IMR-90 (cell line): ENCODE measurements at regions not wholly inside any gene's neighbourhood (a gene's known extent, or its start where the extent isn't known, plus 50 kb on each side); places are given as distances from the start of the nearest gene placed in this dataset.

ENCODE experiments used
- ATAC-seq: fragments of 200-7000 bp; cut with Tn5 transposase; 2 replicates; pipeline ENCODE4 v1.9.1; 2020; ENCODE audit warnings: low read depth, mild to moderate bottlenecking, moderate library complexity
- BruUV-seq: library from RNA; stranded (reverse); fragments of 400-500 nt; replicated peaks from 2 replicates; lab custom pipeline; 2021; lab: Mats Ljungman, UMichigan
- CTCF ChIA-PET: fragments of 300-600 bp; formaldehyde crosslinking; extraction: SDS; loops from one replicate; lab custom pipeline; 2021; ENCODE audit warnings: antibody characterized with exemption; lab: Yijun Ruan, JAX
- POLR2A ChIA-PET: fragments of 300-600 bp; sonication (Branson Sonifier 250); formaldehyde crosslinking; loops from one replicate; lab custom pipeline; 2022; ENCODE audit warnings: antibody characterized with exemption; ENCODE audit not compliant: unreplicated experiment; lab: Charles Lee
- DNase-seq: peaks from one replicate; pipeline ENCODE4 v3.0.0; 2013
- H2AFZ ChIP-seq: replicated peaks from 2 replicates; pipeline ENCODE3; 2013; ENCODE audit warnings: low read length, mild to moderate bottlenecking; ENCODE audit not compliant: poor library complexity
- H2AK5ac ChIP-seq: 2 replicates; pipeline ENCODE4 v1.6.1; 2013; ENCODE audit warnings: low read depth, low read length, inconsistent platforms
- H2AK9ac ChIP-seq: replicated peaks from 2 replicates; pipeline ENCODE3; 2013; ENCODE audit warnings: mild to moderate bottlenecking, low read depth, low read length, moderate library complexity; ENCODE audit not compliant: poor library complexity
- H2BK120ac ChIP-seq: 2 replicates; pipeline ENCODE4 v1.6.1; 2013; ENCODE audit warnings: low read depth, low read length, inconsistent platforms
- H2BK15ac ChIP-seq: 3 replicates; pipeline ENCODE4 v1.6.1; 2013; ENCODE audit warnings: low read depth, low read length, inconsistent platforms
- H2BK20ac ChIP-seq: 2 replicates; pipeline ENCODE4 v1.6.1; 2013; ENCODE audit warnings: low read depth, mild to moderate bottlenecking, inconsistent platforms, low read length, moderate library complexity
- H2BK5ac ChIP-seq: 2 replicates; pipeline ENCODE4 v1.6.1; 2013; ENCODE audit warnings: mild to moderate bottlenecking, low read depth, low read length, inconsistent platforms; ENCODE audit not compliant: poor library complexity, severe bottlenecking
- H3K14ac ChIP-seq: replicated peaks from 2 replicates; pipeline ENCODE4 v1.6.1; 2013; ENCODE audit warnings: low read depth, low read length, inconsistent platforms
- H3K18ac ChIP-seq: 2 replicates; pipeline ENCODE4 v1.6.1; 2013; ENCODE audit warnings: low read depth, low read length, control low read depth
- H3K23ac ChIP-seq: 2 replicates; pipeline ENCODE4 v1.6.1; 2013; ENCODE audit warnings: low read depth, low read length, inconsistent platforms
- H3K27ac ChIP-seq: 2 replicates; pipeline ENCODE4 v1.5.1; 2013; ENCODE audit warnings: mild to moderate bottlenecking, control low read depth, low read length; ENCODE audit not compliant: insufficient read depth
- H3K27me3 ChIP-seq: 2 replicates; pipeline ENCODE4 v1.6.1; 2013; ENCODE audit warnings: low read length; ENCODE audit not compliant: control insufficient read depth, insufficient read depth
- H3K36me3 ChIP-seq: 2 replicates; pipeline ENCODE4 v1.6.1; 2013; ENCODE audit warnings: low read length, mixed read lengths; ENCODE audit not compliant: control insufficient read depth, insufficient read depth
- H3K4ac ChIP-seq: 2 replicates; pipeline ENCODE4 v1.6.1; 2013; ENCODE audit warnings: low read depth, low read length, inconsistent platforms
- H3K4me1 ChIP-seq: 2 replicates; pipeline ENCODE4 v1.6.1; 2013; ENCODE audit warnings: low read length, mixed read lengths; ENCODE audit not compliant: control insufficient read depth, insufficient read depth
- H3K4me2 ChIP-seq: 2 replicates; pipeline ENCODE4 v1.6.1; 2013; ENCODE audit warnings: low read depth, mild to moderate bottlenecking, control low read depth, low read length, moderate library complexity
- H3K4me3 ChIP-seq: 2 replicates; pipeline ENCODE4 v1.5.1; 2013; ENCODE audit warnings: low read depth, mild to moderate bottlenecking, control low read depth, low read length, moderate library complexity; ENCODE audit not compliant: insufficient read depth
- H3K56ac ChIP-seq: 2 replicates; pipeline ENCODE4 v1.6.1; 2013; ENCODE audit warnings: low read length, inconsistent platforms; ENCODE audit not compliant: insufficient read depth; ENCODE audit errors: extremely low read depth
- H3K79me1 ChIP-seq, 2 experiments: 2 replicates each; pipeline ENCODE4 v1.6.1; 2013; ENCODE audit warnings: low read length in 2 of 2, inconsistent platforms in 1 of 2, low read depth in 1 of 2
- H3K9ac ChIP-seq: 2 replicates; pipeline ENCODE4 v1.6.1; 2013; ENCODE audit warnings: low read depth, low read length, control low read depth
- H3K9me1 ChIP-seq: 2 replicates; pipeline ENCODE4 v1.6.1; 2013; ENCODE audit warnings: low read length, inconsistent platforms; ENCODE audit not compliant: insufficient read depth
- H3K9me3 ChIP-seq: 2 replicates; pipeline ENCODE4 v1.6.1; 2013; ENCODE audit warnings: low read length; ENCODE audit not compliant: control insufficient read depth, insufficient read depth
- H4K20me1 ChIP-seq: 2 replicates; pipeline ENCODE4 v1.6.1; 2013; ENCODE audit warnings: low read length, inconsistent platforms; ENCODE audit not compliant: insufficient read depth
- H4K5ac ChIP-seq: 2 replicates; pipeline ENCODE4 v1.6.1; 2013; ENCODE audit warnings: mild to moderate bottlenecking, low read depth, low read length, control low read depth
- H4K8ac ChIP-seq, 2 experiments: 2 replicates each; pipeline ENCODE4 v1.6.1; 2013; ENCODE audit warnings: low read depth in 2 of 2, low read length in 2 of 2, control low read depth in 1 of 2, inconsistent platforms in 1 of 2
- H4K91ac ChIP-seq: 2 replicates; pipeline ENCODE4 v1.6.1; 2013; ENCODE audit warnings: low read depth, low read length, inconsistent platforms; ENCODE audit not compliant: insufficient read depth
- BHLHE40 ChIP-seq: fragments of 150-350 bp; IDR thresholded peaks from 2 replicates; pipeline ENCODE4 v1.6.1; 2016; ENCODE audit warnings: mild to moderate bottlenecking, low read depth, low read length
- CEBPB ChIP-seq: IDR thresholded peaks from 2 replicates; pipeline ENCODE4 v1.6.1; 2012; ENCODE audit warnings: low read depth, low read length, improper control_type of control experiment
- CHD1 ChIP-seq: IDR thresholded peaks from 2 replicates; pipeline ENCODE4 v1.6.1; 2012; ENCODE audit warnings: low read depth, low read length, improper control_type of control experiment
- FOS ChIP-seq: fragments of 150-350 bp; IDR thresholded peaks from 2 replicates; pipeline ENCODE4 v1.6.1; 2016; ENCODE audit warnings: low read depth, low read length
- MAFK ChIP-seq: IDR thresholded peaks from 2 replicates; pipeline ENCODE4 v1.6.1; 2012; ENCODE audit warnings: low read depth, low read length, improper control_type of control experiment
- MAZ ChIP-seq: IDR thresholded peaks from 2 replicates; pipeline ENCODE4 v1.6.1; 2012; ENCODE audit warnings: low read depth, mild to moderate bottlenecking, low read length, improper control_type of control experiment, moderate library complexity, borderline replicate concordance
- MXI1 ChIP-seq: IDR thresholded peaks from 2 replicates; pipeline ENCODE4 v1.6.1; 2012; ENCODE audit warnings: low read depth, mild to moderate bottlenecking, low read length, moderate library complexity, borderline replicate concordance
- NFE2L2 ChIP-seq: fragments of 150-350 bp; IDR thresholded peaks from 2 replicates; pipeline ENCODE4 v1.6.1; 2016; ENCODE audit warnings: low read depth, mild to moderate bottlenecking, low read length
- POLR2A ChIP-seq: IDR thresholded peaks from 2 replicates; pipeline ENCODE4 v1.6.1; 2012; ENCODE audit warnings: mild to moderate bottlenecking, low read depth, low read length
- RAD21 ChIP-seq: IDR thresholded peaks from 2 replicates; pipeline ENCODE4 v1.6.1; 2012; ENCODE audit warnings: low read length, improper control_type of control experiment
- RCOR1 ChIP-seq: IDR thresholded peaks from 2 replicates; pipeline ENCODE4 v1.6.1; 2012; ENCODE audit warnings: mild to moderate bottlenecking, low read length, improper control_type of control experiment; ENCODE audit not compliant: insufficient replicate concordance
- RFX5 ChIP-seq: IDR thresholded peaks from 2 replicates; pipeline ENCODE4 v1.8.0; 2012; ENCODE audit warnings: low read depth, mild to moderate bottlenecking, low read length, moderate library complexity
- SMC3 ChIP-seq: fragments of 150-350 bp; IDR thresholded peaks from 2 replicates; pipeline ENCODE4 v1.6.1; 2016; ENCODE audit warnings: low read depth, mild to moderate bottlenecking, antibody characterized with exemption, low read length, moderate library complexity
- USF2 ChIP-seq: fragments of 150-350 bp; IDR thresholded peaks from 2 replicates; pipeline ENCODE4 v1.6.1; 2017; ENCODE audit warnings: mild to moderate bottlenecking, antibody characterized with exemption, low read length, low read depth
- WGBS, 2 experiments: methylation state at CpG; one replicate each; pipeline versions ENCODE4 v1.1.5 to v1.1.7; 2013; ENCODE audit warnings: missing lambda C conversion rate in 2 of 2; ENCODE audit not compliant: insufficient read length in 1 of 2; ENCODE audit errors: extremely low coverage in 2 of 2; 5-methylcytosine and 5-hydroxymethylcytosine counted together
- dilution Hi-C: fragments of 300-500 bp; cut with HindIII; formaldehyde crosslinking; loops from one replicate; pipeline ENCODE4 v1.14.3; 2018; ENCODE audit warnings: low sequenced_read_pairs; ENCODE audit not compliant: unreplicated experiment
- in situ Hi-C: fragments of 300-500 bp; cut with MboI; formaldehyde crosslinking; loops from 3 replicates; pipeline ENCODE4 v1.14.3; 2019; ENCODE audit warnings: low sequenced_read_pairs, inconsistent platforms, mixed read lengths
- intact Hi-C: fragments of 100-400 bp; cut with micrococcal nuclease; formaldehyde crosslinking; loops from 2 replicates; pipeline ENCODE4 v1.10.0; 2022
- TF ChIP-seq, protein P1 (sequence below): conservative IDR thresholded peaks from 2 replicates; pipeline ENCODE4 v1.5.1; 2012; ENCODE audit warnings: mild to moderate bottlenecking, low read depth, low read length, improper control_type of control experiment

DNA sequence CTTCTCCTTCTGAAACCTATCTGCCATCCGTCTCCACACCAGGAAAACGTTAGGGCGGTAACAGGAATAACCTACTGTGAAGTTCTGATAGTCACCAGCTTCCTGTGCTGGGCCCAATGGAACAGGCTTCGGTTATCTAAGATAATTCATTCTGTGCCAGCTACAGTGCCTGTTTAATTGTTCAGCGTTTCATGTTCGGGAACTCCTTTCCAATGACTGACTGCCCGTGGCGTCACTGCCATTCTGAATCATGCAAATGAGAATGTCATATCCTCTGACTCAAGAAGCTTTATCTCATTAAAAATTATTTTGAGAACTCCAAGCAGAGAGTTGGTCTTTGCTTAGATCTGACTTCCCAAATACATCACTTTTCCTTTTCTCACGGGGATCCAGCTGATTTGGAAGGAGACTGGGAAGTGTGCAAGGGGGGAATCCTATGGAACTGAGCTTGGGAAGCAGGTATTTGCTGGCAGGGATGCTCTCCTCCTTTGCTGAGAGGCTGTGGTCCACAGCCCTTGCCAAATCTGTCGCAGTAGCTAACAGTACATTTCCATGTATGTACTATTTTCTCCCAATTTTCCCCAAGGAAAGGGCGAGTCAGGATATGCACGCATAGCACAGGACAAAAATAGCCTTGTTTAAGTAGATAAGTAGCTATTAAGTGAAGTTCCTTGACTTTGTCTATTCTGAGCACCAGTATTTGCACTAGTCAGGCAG is 358.7 kb downstream of the LTN1 start:
- Histone ChIP-seq H3K9me3 (no peaks in the 10 kb centered on the region), H2AK9ac (no peak overlapping the region), H3K36me3 (no peaks in the 10 kb centered on the region; the same call in 1 of the 2 replicates), H4K5ac (peak overlapping the region; percentile 96), H3K23ac (peak overlapping the region; percentile 86), H3K18ac (peak overlapping the region; percentile 98), H3K4me2 (peak overlapping the region; percentile 83), H4K91ac (peak overlapping the region; percentile 91), H3K9me1 (peaks cover 5% of the 10 kb centered on the region), H3K4me1 (peaks cover 21% of the 10 kb centered on the region), H2AFZ (peak overlapping the region; percentile 64), H2BK5ac (peak overlapping the region; percentile 91), H3K4ac (peak overlapping the region; percentile 97), H3K4me3 (no peak overlapping the region; the same call in 1 of the 2 replicates), H2AK5ac (peak overlapping the region; percentile 65), H3K56ac (peak overlapping the region; percentile 48), H4K8ac (peak overlapping the region; percentile 88 to 89), H2BK120ac (peak overlapping the region; percentile 96), H3K27me3 (no peaks in the 10 kb centered on the region), H3K9ac (peak overlapping the region; percentile 43), H4K20me1 (no peaks in the 10 kb centered on the region), H3K79me1 (no peaks in the 10 kb centered on the region), H2BK20ac (peak overlapping the region; percentile 90), H2BK15ac (peak overlapping the region; percentile 69), H3K14ac (peak overlapping the region; percentile 88), H3K27ac (peak overlapping the region; percentile 75)
- intact Hi-C loops (loop anchor here (10.0 kb wide), 2 partner anchors 89 to 1789 kb away; partner anchors contain the start of gene ADAMTS1), dilution Hi-C loops (no loop called here), in situ Hi-C loops (no loop called here)
- BruUV-seq, result TSS peak; percentile 58
- CTCF ChIA-PET, result no interaction called here
- TF ChIP-seq SMC3 (no peak), MXI1 (no peak), MAZ (no peak), POLR2A (no peak), NFE2L2 (peak; percentile 15; the same call in 1 of the 2 replicates), CHD1 (no peak), RAD21 (0 out of 2 replicates have a peak, but pooled peaks have one; percentile 6), MAFK (no peak), USF2 (no peak), RFX5 (no peak), CEBPB (peak; percentile 16; the same call in 1 of the 2 replicates), FOS (peak; percentile 75), RCOR1 (no peak), BHLHE40 (peak; percentile 32; the same call in 1 of the 2 replicates)
- TF ChIP-seq, protein P1, sequence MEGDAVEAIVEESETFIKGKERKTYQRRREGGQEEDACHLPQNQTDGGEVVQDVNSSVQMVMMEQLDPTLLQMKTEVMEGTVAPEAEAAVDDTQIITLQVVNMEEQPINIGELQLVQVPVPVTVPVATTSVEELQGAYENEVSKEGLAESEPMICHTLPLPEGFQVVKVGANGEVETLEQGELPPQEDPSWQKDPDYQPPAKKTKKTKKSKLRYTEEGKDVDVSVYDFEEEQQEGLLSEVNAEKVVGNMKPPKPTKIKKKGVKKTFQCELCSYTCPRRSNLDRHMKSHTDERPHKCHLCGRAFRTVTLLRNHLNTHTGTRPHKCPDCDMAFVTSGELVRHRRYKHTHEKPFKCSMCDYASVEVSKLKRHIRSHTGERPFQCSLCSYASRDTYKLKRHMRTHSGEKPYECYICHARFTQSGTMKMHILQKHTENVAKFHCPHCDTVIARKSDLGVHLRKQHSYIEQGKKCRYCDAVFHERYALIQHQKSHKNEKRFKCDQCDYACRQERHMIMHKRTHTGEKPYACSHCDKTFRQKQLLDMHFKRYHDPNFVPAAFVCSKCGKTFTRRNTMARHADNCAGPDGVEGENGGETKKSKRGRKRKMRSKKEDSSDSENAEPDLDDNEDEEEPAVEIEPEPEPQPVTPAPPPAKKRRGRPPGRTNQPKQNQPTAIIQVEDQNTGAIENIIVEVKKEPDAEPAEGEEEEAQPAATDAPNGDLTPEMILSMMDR, result no peak
- 16% methylated on average over 5 of the region's 12 CpGs; no CpG with 5 or more reads in 1 of the 2 experiments for WGBS, 2 experiments
- POLR2A ChIA-PET, result no interaction called here
- peak; percentile 23 for ATAC-seq
- peak; percentile 95 for DNase-seq
